HCT116 (cell line): ENCODE measurements at regions not wholly inside any gene's neighbourhood (a gene's known extent, or its start where the extent isn't known, plus 50 kb on each side); places are given as distances from the start of the nearest gene placed in this dataset.
"Not testable (repeated sequence)": the region's sequence is repeated elsewhere in the genome, so short reads cannot be mapped to it uniquely, and the experiment has no call there.

ENCODE experiments used
- ATAC-seq: fragments of 200-7000 bp; cut with Tn5 transposase; 2 replicates; pipeline ENCODE4 v1.9.1; 2020; ENCODE audit warnings: mild to moderate bottlenecking, moderate library complexity
- BruUV-seq: library from RNA; stranded (reverse); fragments of 400-500 nt; replicated peaks from 2 replicates; lab custom pipeline; 2021; lab: Mats Ljungman, UMichigan
- CTCF ChIA-PET: fragments of 300-600 bp; sonication (Branson Sonifier 250); formaldehyde crosslinking; loops from one replicate; lab custom pipeline; 2021; ENCODE audit warnings: antibody characterized with exemption; lab: Charles Lee
- POLR2A ChIA-PET: fragments of 300-600, 350-600 bp; sonication (Branson Sonifier 250); formaldehyde crosslinking; loops from one replicate; lab custom pipeline; 2021; ENCODE audit warnings: antibody characterized with exemption; lab: Charles Lee
- RAD21 ChIA-PET, 2 experiments: fragments of 300-600 bp; sonication (Branson Sonifier 250); formaldehyde crosslinking; loops; one replicate each; lab custom pipeline; 2023; ENCODE audit warnings: low total read pairs in 2 of 2; ENCODE audit not compliant: uncharacterized antibody in 2 of 2, unreplicated experiment in 2 of 2, low non-redundant PET in 1 of 2; lab: Charles Lee
- DNase-seq: peaks from one replicate; pipeline ENCODE4 v3.0.0-alpha.2; 2010; ENCODE audit warnings: low read depth, low spot score
- H2AFZ ChIP-seq: fragments of 200-600 bp; shearing (Covaris generic), sonication (generic); 2 replicates; pipeline ENCODE4 v1.6.1; 2017; ENCODE audit warnings: low read depth, mixed run types, mixed read lengths, antibody characterized with exemption, low read length; ENCODE audit not compliant: poor library complexity, severe bottlenecking
- H3K27ac ChIP-seq: 2 replicates; pipeline ENCODE4 v1.5.1; 2012; ENCODE audit warnings: low read depth, low read length
- H3K27me3 ChIP-seq: fragments of 200-600 bp; sonication (generic); 2 replicates; pipeline ENCODE4 v1.6.1; 2016; ENCODE audit warnings: mixed run types, low read length, mixed read lengths; ENCODE audit not compliant: insufficient read depth
- H3K36me3 ChIP-seq, 2 experiments: fragments of 200-500 bp in 1 of 2; fragments of 200-600 bp in 1 of 2; sonication (Bioruptor generic) in 1 of 2; sonication (generic) in 1 of 2; 2 replicates each; pipeline versions ENCODE4 v1.5.1 to v1.6.1; 2014 to 2016; ENCODE audit warnings: low read length in 2 of 2, inconsistent platforms in 1 of 2, mixed read lengths in 1 of 2, mixed run types in 1 of 2; ENCODE audit not compliant: insufficient read depth in 2 of 2, control insufficient read depth in 1 of 2
- H3K4me1 ChIP-seq, 2 experiments: fragments of 200-600 bp in 1 of 2; sonication (generic) in 1 of 2; 2 replicates each; pipeline versions ENCODE4 v1.5.1 to v1.6.1; 2012 to 2017; ENCODE audit warnings: low read length in 2 of 2, inconsistent platforms in 1 of 2, mild to moderate bottlenecking in 1 of 2, mixed read lengths in 1 of 2, mixed run types in 1 of 2, moderate library complexity in 1 of 2; ENCODE audit not compliant: insufficient read depth in 2 of 2, control insufficient read depth in 1 of 2
- H3K4me2 ChIP-seq: fragments of 200-600 bp; sonication (generic); 2 replicates; pipeline ENCODE4 v1.6.1; 2017; ENCODE audit warnings: mixed run types, low read length, mixed read lengths
- H3K4me3 ChIP-seq, 2 experiments: fragments of 200-600 bp in 1 of 2; sonication (generic) in 1 of 2; replicated peaks in 1 of 2; 2 replicates each; pipeline ENCODE4 v1.5.1; 2011 to 2016; ENCODE audit warnings: low read length in 2 of 2, control low read depth in 1 of 2, low read depth in 1 of 2, mild to moderate bottlenecking in 1 of 2, mixed read lengths in 1 of 2, mixed run types in 1 of 2
- H3K79me2 ChIP-seq: fragments of 200-600 bp; sonication (generic); 2 replicates; pipeline ENCODE4 v1.6.1; 2017; ENCODE audit warnings: mild to moderate bottlenecking, mixed run types, low read length, moderate library complexity, mixed read lengths; ENCODE audit not compliant: insufficient read depth
- H3K9ac ChIP-seq: fragments of 200-600 bp; sonication (generic); 2 replicates; pipeline ENCODE4 v1.6.1; 2016; ENCODE audit warnings: low read length, mixed read lengths
- H3K9me2 ChIP-seq: fragments of 200-600 bp; sonication (generic), shearing (Covaris generic); 2 replicates; pipeline ENCODE4 v1.6.1; 2017; ENCODE audit warnings: mixed run types, mild to moderate bottlenecking, moderate library complexity; ENCODE audit not compliant: insufficient read depth
- H3K9me3 ChIP-seq, 2 experiments: fragments of 200-500 bp in 1 of 2; fragments of 200-600 bp in 1 of 2; sonication (Bioruptor generic) in 1 of 2; sonication (generic) in 1 of 2; 2 replicates each; pipeline ENCODE4 v1.6.1; 2014 to 2017; ENCODE audit warnings: low read length in 2 of 2, mixed read lengths in 2 of 2, inconsistent platforms in 1 of 2, low read depth in 1 of 2, mild to moderate bottlenecking in 1 of 2, mixed run types in 1 of 2, moderate library complexity in 1 of 2; ENCODE audit not compliant: control insufficient read depth in 1 of 2, insufficient read depth in 1 of 2
- H4K20me1 ChIP-seq: fragments of 200-600 bp; sonication (generic), shearing (Covaris generic); 2 replicates; pipeline ENCODE4 v1.6.1; 2017; ENCODE audit warnings: mixed run types, mild to moderate bottlenecking, moderate library complexity; ENCODE audit not compliant: insufficient read depth
- EZH2 ChIP-seq: fragments of 200-600 bp; sonication (generic); IDR thresholded peaks from 2 replicates; pipeline ENCODE4 v1.6.1; 2017; ENCODE audit warnings: antibody characterized with exemption, mixed run types
- EZH2phosphoT487 ChIP-seq: fragments of 200-600 bp; IDR thresholded peaks from 2 replicates; pipeline ENCODE4 v1.6.1; 2018; ENCODE audit warnings: antibody characterized with exemption, borderline replicate concordance
- POLR2A ChIP-seq: IDR thresholded peaks from 2 replicates; pipeline ENCODE4 v1.7.0; 2011; ENCODE audit warnings: borderline replicate concordance; ENCODE audit not compliant: insufficient read depth, insufficient read length; ENCODE audit errors: extremely low read depth
- SP1 ChIP-seq: IDR thresholded peaks from 2 replicates; pipeline ENCODE4 v1.6.1; 2012; ENCODE audit warnings: low read depth
- SRF ChIP-seq: IDR thresholded peaks from 2 replicates; pipeline ENCODE4 v1.6.1; 2012; ENCODE audit warnings: low read depth
- intact Hi-C: fragments of 100-400 bp; cut with micrococcal nuclease; formaldehyde crosslinking; loops from 2 replicates; pipeline ENCODE4 v1.10.0; 2022
- TF ChIP-seq, protein P1 (sequence below): IDR thresholded peaks from 2 replicates; pipeline ENCODE4 v1.6.1; 2012; ENCODE audit warnings: low read depth
- TF ChIP-seq, protein P2 (sequence below): IDR thresholded peaks from 2 replicates; pipeline ENCODE4 v1.6.1; 2011; ENCODE audit warnings: mild to moderate bottlenecking, low read length, moderate library complexity; ENCODE audit not compliant: insufficient replicate concordance; ENCODE audit errors: extremely low read depth

DNA sequence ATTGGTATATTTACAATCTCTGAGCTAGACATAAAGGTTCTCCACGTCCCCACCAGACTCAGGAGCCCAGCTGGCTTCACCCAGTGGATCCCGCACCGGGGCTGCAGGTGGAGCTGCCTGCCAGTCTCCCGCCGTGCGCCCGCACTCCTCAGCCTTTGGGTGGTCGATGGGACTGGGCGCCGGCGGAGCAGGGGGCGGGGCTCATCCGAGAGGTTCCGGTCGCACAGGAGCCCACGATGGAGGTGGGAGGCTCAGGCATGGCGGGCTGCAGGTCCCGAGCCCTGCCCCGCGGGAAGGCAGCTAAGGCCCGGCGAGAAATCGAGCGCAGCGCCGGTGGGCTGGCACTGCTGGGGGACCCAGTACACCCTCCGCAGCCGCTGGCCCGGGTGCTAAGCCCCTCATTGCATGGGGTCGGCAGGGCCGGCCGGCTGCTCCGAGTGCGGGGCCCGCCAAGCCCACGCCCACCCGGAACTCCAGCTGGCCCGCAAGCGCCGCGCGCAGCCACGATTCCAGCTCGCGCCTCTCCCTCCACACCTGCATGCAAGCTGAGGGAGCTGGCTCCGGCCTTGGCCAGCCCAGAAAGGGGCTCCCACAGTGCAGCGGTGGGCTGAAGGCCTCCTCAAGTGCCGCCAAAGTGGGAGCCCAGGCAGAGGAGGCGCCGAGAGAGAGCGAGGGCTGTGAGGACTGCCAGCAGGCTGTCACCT lies 396.8 kb upstream of the LCORL start:
- H3K9me3 ChIP-seq, POLR2A ChIA-PET, H3K9ac ChIP-seq, H3K9me2 ChIP-seq, H4K20me1 ChIP-seq, H3K4me2 ChIP-seq, ATAC-seq, H3K79me2 ChIP-seq, H3K27me3 ChIP-seq, RAD21 ChIA-PET, H3K36me3 ChIP-seq, H3K4me3 ChIP-seq, DNase-seq, CTCF ChIA-PET, BruUV-seq, H2AFZ ChIP-seq, H3K27ac ChIP-seq, intact Hi-C loops, H3K4me1 ChIP-seq: not testable (repeated sequence)

DNA sequence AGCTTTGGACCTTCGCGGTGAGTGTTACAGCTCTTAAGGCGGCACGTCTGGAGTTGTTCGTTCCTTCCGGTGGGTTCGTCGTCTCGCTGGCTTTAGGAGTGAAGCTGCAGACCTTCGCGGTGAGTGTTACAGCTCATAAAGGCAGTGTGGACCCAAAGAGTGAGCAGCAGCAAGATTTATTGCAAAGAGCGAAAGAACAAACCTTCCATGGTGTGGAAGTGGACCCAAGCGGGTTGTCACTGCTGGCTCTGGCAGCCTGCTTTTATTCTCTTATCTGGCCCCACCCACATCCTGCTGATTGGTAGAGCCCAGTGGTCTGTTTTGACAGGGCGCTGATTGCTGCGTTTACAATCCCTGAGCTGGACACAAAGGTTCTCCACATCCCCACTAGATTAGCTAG lies 396.1 kb upstream of the LCORL start:
- RAD21 ChIA-PET, H3K9ac ChIP-seq, H3K27me3 ChIP-seq, CTCF ChIA-PET, H4K20me1 ChIP-seq, H3K36me3 ChIP-seq, DNase-seq, H3K4me3 ChIP-seq, H2AFZ ChIP-seq, H3K9me2 ChIP-seq, H3K9me3 ChIP-seq, H3K4me1 ChIP-seq, BruUV-seq, H3K27ac ChIP-seq, intact Hi-C loops, H3K79me2 ChIP-seq, H3K4me2 ChIP-seq, POLR2A ChIA-PET, ATAC-seq: not testable (repeated sequence)

DNA sequence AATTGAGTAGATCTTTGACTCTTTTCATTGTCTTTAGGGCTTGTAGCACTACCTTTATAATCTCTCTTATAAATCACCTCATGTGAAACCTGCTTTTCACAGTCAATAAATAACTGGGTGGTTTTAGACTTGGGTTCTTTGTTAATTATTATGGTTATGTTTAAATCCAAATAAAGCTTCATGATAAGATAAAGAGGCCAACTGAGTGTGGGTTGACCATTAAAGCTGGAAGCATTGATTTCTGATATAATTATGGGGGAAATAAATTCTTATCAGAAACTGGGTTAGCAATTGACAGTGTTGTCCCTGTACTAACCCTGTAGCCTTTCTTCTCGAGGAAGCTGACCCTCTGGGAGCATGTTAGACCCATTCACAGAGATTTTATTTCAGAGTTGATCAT lies 384.7 kb upstream of the LCORL start:
- Histone ChIP-seq H3K9me3 (no peaks in the 10 kb centered on the region), H3K27me3 (peaks cover 6% of the 10 kb centered on the region; the same call in 1 of the 2 replicates), H4K20me1 (no peaks in the 10 kb centered on the region), H3K27ac (no peak overlapping the region), H3K4me2 (no peak overlapping the region), H3K79me2 (no peaks in the 10 kb centered on the region), H3K36me3 (no peaks in the 10 kb centered on the region), H2AFZ (no peak overlapping the region), H3K4me3 (no peak overlapping the region), H3K9me2 (no peaks in the 10 kb centered on the region), H3K9ac (no peak overlapping the region), H3K4me1 (no peaks in the 10 kb centered on the region)
- BruUV-seq, result no TSS peak
- intact Hi-C loops, result no loop called here
- CTCF ChIA-PET, result no interaction called here
- ATAC-seq, result no peak
- POLR2A ChIA-PET, result no interaction called here
- RAD21 ChIA-PET, result no interaction called here
- DNase-seq, result no peak
- TF ChIP-seq, protein P1, sequence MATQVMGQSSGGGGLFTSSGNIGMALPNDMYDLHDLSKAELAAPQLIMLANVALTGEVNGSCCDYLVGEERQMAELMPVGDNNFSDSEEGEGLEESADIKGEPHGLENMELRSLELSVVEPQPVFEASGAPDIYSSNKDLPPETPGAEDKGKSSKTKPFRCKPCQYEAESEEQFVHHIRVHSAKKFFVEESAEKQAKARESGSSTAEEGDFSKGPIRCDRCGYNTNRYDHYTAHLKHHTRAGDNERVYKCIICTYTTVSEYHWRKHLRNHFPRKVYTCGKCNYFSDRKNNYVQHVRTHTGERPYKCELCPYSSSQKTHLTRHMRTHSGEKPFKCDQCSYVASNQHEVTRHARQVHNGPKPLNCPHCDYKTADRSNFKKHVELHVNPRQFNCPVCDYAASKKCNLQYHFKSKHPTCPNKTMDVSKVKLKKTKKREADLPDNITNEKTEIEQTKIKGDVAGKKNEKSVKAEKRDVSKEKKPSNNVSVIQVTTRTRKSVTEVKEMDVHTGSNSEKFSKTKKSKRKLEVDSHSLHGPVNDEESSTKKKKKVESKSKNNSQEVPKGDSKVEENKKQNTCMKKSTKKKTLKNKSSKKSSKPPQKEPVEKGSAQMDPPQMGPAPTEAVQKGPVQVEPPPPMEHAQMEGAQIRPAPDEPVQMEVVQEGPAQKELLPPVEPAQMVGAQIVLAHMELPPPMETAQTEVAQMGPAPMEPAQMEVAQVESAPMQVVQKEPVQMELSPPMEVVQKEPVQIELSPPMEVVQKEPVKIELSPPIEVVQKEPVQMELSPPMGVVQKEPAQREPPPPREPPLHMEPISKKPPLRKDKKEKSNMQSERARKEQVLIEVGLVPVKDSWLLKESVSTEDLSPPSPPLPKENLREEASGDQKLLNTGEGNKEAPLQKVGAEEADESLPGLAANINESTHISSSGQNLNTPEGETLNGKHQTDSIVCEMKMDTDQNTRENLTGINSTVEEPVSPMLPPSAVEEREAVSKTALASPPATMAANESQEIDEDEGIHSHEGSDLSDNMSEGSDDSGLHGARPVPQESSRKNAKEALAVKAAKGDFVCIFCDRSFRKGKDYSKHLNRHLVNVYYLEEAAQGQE, result no peak
- TF ChIP-seq EZH2phosphoT487 (no peak), EZH2 (no peak), SP1 (no peak), POLR2A (no peak), SRF (no peak)
- TF ChIP-seq, protein P2, sequence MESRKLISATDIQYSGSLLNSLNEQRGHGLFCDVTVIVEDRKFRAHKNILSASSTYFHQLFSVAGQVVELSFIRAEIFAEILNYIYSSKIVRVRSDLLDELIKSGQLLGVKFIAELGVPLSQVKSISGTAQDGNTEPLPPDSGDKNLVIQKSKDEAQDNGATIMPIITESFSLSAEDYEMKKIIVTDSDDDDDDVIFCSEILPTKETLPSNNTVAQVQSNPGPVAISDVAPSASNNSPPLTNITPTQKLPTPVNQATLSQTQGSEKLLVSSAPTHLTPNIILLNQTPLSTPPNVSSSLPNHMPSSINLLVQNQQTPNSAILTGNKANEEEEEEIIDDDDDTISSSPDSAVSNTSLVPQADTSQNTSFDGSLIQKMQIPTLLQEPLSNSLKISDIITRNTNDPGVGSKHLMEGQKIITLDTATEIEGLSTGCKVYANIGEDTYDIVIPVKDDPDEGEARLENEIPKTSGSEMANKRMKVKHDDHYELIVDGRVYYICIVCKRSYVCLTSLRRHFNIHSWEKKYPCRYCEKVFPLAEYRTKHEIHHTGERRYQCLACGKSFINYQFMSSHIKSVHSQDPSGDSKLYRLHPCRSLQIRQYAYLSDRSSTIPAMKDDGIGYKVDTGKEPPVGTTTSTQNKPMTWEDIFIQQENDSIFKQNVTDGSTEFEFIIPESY, result no peak
